Neural cell (in vitro differentiated cells): ENCODE measurements at regions not wholly inside any gene's neighbourhood (a gene's known extent, or its start where the extent isn't known, plus 50 kb on each side); places are given as distances from the start of the nearest gene placed in this dataset.

Experiments
- H2AFZ ChIP-seq: fragments of 200-600, 300-800 bp; sonication (generic), shearing (Covaris generic); 2 replicates; pipeline ENCODE4 v1.6.0; 2014; ENCODE audit warnings: low read depth, mild to moderate bottlenecking, antibody characterized with exemption, low read length, moderate library complexity
- H3F3A ChIP-seq: fragments of 200-600 bp; shearing (Covaris generic); 2 replicates; pipeline ENCODE4 v1.6.1; 2016; ENCODE audit warnings: mild to moderate bottlenecking, moderate library complexity, mixed read lengths, antibody characterized with exemption, low read length; ENCODE audit not compliant: insufficient read depth, poor library complexity, severe bottlenecking
- H3K27ac ChIP-seq: fragments of 200-600, 300-800 bp; sonication (generic), shearing (Covaris generic); 2 replicates; pipeline ENCODE4 v1.5.1; 2014; ENCODE audit warnings: mild to moderate bottlenecking, low read length, moderate library complexity
- H3K27me3 ChIP-seq: fragments of 300-800, 200-600 bp; sonication (generic), shearing (Covaris generic); 2 replicates; pipeline ENCODE4 v1.6.0; 2014; ENCODE audit warnings: mild to moderate bottlenecking, low read depth, low read length, moderate library complexity; ENCODE audit not compliant: insufficient read depth
- H3K36me3 ChIP-seq: fragments of 300-800, 200-600 bp; sonication (generic), shearing (Covaris generic); 2 replicates; pipeline ENCODE4 v1.5.1; 2014; ENCODE audit warnings: mild to moderate bottlenecking, antibody characterized with exemption, low read length, moderate library complexity; ENCODE audit not compliant: insufficient read depth
- H3K4me2 ChIP-seq: fragments of 300-800, 200-600 bp; sonication (generic), shearing (Covaris generic); 2 replicates; pipeline ENCODE4 v1.6.0; 2014; ENCODE audit warnings: mild to moderate bottlenecking, low read length
- H3K4me3 ChIP-seq: fragments of 300-800, 200-600 bp; sonication (generic), shearing (Covaris generic); 2 replicates; pipeline ENCODE4 v1.5.1; 2014; ENCODE audit warnings: mild to moderate bottlenecking, low read length, moderate library complexity
- H3K79me2 ChIP-seq: fragments of 200-600 bp; shearing (Covaris generic); replicated peaks from 2 replicates; pipeline ENCODE4 v1.6.0; 2014; ENCODE audit warnings: mild to moderate bottlenecking, low read length, moderate library complexity; ENCODE audit not compliant: insufficient read depth
- H3K9ac ChIP-seq: fragments of 300-800, 200-600 bp; sonication (generic), shearing (Covaris generic); 2 replicates; pipeline ENCODE4 v1.6.1; 2016; ENCODE audit warnings: mild to moderate bottlenecking, low read length, mixed read lengths
- H3K9me2 ChIP-seq: fragments of 200-600 bp; shearing (Covaris generic); 2 replicates; pipeline ENCODE4 v1.6.1; 2016; ENCODE audit warnings: mild to moderate bottlenecking, low read length, mixed read lengths; ENCODE audit not compliant: insufficient read depth
- H3K9me3 ChIP-seq: fragments of 200-600, 300-800 bp; sonication (generic), shearing (Covaris generic); 2 replicates; pipeline ENCODE4 v1.6.1; 2016; ENCODE audit warnings: mild to moderate bottlenecking, mixed run types, low read length, moderate library complexity, mixed read lengths
- H4K20me1 ChIP-seq: fragments of 200-600 bp; shearing (Covaris generic); 2 replicates; pipeline ENCODE4 v1.6.1; 2016; ENCODE audit warnings: mild to moderate bottlenecking, mixed run types; ENCODE audit not compliant: insufficient read depth
- EP300 ChIP-seq: fragments of 450-650 bp; conservative IDR thresholded peaks from 2 replicates; pipeline ENCODE4 v1.6.1; 2014; ENCODE audit warnings: antibody characterized with exemption, mild to moderate bottlenecking, moderate library complexity; ENCODE audit not compliant: poor library complexity, severe bottlenecking
- EZH2 ChIP-seq: fragments of 200-600, 300-800 bp; shearing (Covaris generic), sonication (generic); IDR thresholded peaks from 2 replicates; pipeline ENCODE4 v1.6.1; 2014; ENCODE audit warnings: antibody characterized with exemption, low read length, borderline replicate concordance, mild to moderate bottlenecking; ENCODE audit not compliant: insufficient read depth, poor library complexity, severe bottlenecking
- MXI1 ChIP-seq: fragments of 450-650 bp; conservative IDR thresholded peaks from 2 replicates; pipeline ENCODE4 v1.6.1; 2014; ENCODE audit warnings: antibody characterized with exemption, mild to moderate bottlenecking; ENCODE audit not compliant: poor library complexity, severe bottlenecking
- POLR2AphosphoS5 ChIP-seq: IDR thresholded peaks from 2 replicates; pipeline ENCODE4 v1.6.1; 2012
- RAD21 ChIP-seq: fragments of 450-650 bp; conservative IDR thresholded peaks from 2 replicates; pipeline ENCODE4 v1.6.1; 2014; ENCODE audit warnings: antibody characterized with exemption, mild to moderate bottlenecking, moderate library complexity
- SMC3 ChIP-seq: fragments of 450-650 bp; conservative IDR thresholded peaks from 2 replicates; pipeline ENCODE4 v1.6.1; 2014; ENCODE audit warnings: antibody characterized with exemption, mild to moderate bottlenecking, moderate library complexity; ENCODE audit not compliant: poor library complexity
- TAF1 ChIP-seq: IDR thresholded peaks from 2 replicates; pipeline ENCODE4 v1.6.1; 2012; ENCODE audit warnings: low read depth
- TF ChIP-seq, protein P1 (sequence below): fragments of 450-650 bp; IDR thresholded peaks from 2 replicates; pipeline ENCODE4 v1.5.1; 2014; ENCODE audit warnings: antibody characterized with exemption, mild to moderate bottlenecking, moderate library complexity; ENCODE audit not compliant: poor library complexity, severe bottlenecking
- TF ChIP-seq, protein P2 (sequence below): IDR thresholded peaks from 2 replicates; pipeline ENCODE4 v1.6.1; 2012; ENCODE audit warnings: borderline replicate concordance

DNA sequence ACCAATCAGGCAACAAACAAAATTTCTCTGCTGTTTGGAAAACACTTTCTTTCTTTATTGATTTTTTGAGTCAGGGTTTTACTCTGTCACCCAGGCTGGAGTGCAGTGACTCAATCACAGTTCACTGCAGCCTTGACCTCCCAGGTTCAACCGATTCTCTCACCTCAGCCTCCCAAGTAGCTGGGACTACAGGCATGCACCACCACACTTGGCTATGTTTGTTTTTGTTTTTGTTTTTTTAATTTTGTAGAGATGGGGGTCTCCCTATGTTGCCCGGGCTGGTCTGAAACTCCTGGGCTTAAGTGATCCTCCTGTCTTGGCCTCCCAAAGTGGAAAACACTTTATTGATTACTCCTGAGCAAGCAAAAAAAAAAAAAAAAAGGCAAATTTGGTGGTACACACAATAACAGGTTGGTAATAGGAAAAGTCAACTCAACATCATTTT lies 276.4 kb downstream of the SOX9 start:
- H3K9me2 ChIP-seq, result no peaks in the 10 kb centered on the region
- H3K9ac ChIP-seq, result no peak overlapping the region
- TF ChIP-seq MXI1 (no peak), EZH2 (no peak), RAD21 (no peak), POLR2AphosphoS5 (no peak), TAF1 (no peak), EP300 (no peak), SMC3 (no peak)
- TF ChIP-seq, protein P1, sequence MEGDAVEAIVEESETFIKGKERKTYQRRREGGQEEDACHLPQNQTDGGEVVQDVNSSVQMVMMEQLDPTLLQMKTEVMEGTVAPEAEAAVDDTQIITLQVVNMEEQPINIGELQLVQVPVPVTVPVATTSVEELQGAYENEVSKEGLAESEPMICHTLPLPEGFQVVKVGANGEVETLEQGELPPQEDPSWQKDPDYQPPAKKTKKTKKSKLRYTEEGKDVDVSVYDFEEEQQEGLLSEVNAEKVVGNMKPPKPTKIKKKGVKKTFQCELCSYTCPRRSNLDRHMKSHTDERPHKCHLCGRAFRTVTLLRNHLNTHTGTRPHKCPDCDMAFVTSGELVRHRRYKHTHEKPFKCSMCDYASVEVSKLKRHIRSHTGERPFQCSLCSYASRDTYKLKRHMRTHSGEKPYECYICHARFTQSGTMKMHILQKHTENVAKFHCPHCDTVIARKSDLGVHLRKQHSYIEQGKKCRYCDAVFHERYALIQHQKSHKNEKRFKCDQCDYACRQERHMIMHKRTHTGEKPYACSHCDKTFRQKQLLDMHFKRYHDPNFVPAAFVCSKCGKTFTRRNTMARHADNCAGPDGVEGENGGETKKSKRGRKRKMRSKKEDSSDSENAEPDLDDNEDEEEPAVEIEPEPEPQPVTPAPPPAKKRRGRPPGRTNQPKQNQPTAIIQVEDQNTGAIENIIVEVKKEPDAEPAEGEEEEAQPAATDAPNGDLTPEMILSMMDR, result no peak
- TF ChIP-seq, protein P2, sequence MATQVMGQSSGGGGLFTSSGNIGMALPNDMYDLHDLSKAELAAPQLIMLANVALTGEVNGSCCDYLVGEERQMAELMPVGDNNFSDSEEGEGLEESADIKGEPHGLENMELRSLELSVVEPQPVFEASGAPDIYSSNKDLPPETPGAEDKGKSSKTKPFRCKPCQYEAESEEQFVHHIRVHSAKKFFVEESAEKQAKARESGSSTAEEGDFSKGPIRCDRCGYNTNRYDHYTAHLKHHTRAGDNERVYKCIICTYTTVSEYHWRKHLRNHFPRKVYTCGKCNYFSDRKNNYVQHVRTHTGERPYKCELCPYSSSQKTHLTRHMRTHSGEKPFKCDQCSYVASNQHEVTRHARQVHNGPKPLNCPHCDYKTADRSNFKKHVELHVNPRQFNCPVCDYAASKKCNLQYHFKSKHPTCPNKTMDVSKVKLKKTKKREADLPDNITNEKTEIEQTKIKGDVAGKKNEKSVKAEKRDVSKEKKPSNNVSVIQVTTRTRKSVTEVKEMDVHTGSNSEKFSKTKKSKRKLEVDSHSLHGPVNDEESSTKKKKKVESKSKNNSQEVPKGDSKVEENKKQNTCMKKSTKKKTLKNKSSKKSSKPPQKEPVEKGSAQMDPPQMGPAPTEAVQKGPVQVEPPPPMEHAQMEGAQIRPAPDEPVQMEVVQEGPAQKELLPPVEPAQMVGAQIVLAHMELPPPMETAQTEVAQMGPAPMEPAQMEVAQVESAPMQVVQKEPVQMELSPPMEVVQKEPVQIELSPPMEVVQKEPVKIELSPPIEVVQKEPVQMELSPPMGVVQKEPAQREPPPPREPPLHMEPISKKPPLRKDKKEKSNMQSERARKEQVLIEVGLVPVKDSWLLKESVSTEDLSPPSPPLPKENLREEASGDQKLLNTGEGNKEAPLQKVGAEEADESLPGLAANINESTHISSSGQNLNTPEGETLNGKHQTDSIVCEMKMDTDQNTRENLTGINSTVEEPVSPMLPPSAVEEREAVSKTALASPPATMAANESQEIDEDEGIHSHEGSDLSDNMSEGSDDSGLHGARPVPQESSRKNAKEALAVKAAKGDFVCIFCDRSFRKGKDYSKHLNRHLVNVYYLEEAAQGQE, result no peak
- no peaks in the 10 kb centered on the region for H3F3A ChIP-seq
- H3K27ac ChIP-seq, result no peak overlapping the region
- no peaks in the 10 kb centered on the region for H3K9me3 ChIP-seq
- H2AFZ ChIP-seq, result no peak overlapping the region
- H4K20me1 ChIP-seq, result no peaks in the 10 kb centered on the region
- no peaks in the 10 kb centered on the region for H3K79me2 ChIP-seq
- H3K27me3 ChIP-seq, result no peaks in the 10 kb centered on the region
- no peaks in the 10 kb centered on the region for H3K36me3 ChIP-seq
- no peak overlapping the region for H3K4me3 ChIP-seq
- H3K4me2 ChIP-seq, result no peak overlapping the region

DNA sequence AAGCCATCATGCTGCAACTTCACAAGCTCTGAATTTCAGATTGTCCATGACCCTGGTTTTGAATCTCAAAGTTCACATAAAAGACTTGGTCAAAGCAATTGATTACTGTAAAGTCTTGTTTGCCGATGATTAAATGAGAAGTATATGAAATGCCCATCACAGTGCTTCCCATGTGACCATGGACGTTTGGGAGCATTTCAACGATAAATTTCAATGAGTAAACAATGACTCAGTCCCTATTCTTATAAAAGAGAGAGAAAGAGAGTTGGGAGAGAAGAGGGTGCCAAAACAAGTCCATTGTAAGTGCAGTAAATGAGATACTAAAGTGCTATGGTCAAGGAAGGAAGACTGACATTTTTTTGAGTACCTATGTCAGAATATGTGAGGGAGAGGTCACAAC lies 276.9 kb downstream of the SOX9 start:
- no peaks in the 10 kb centered on the region for H3F3A ChIP-seq
- H3K4me2 ChIP-seq, result no peak overlapping the region
- H3K36me3 ChIP-seq, result no peaks in the 10 kb centered on the region
- no peaks in the 10 kb centered on the region for H3K9me2 ChIP-seq
- H3K27ac ChIP-seq, result no peak overlapping the region
- H3K9ac ChIP-seq, result no peak overlapping the region
- H3K27me3 ChIP-seq, result no peaks in the 10 kb centered on the region
- no peaks in the 10 kb centered on the region for H3K79me2 ChIP-seq
- H2AFZ ChIP-seq, result no peak overlapping the region
- H4K20me1 ChIP-seq, result no peaks in the 10 kb centered on the region
- TF ChIP-seq POLR2AphosphoS5 (no peak), RAD21 (no peak), EZH2 (no peak), TAF1 (no peak), MXI1 (no peak), EP300 (no peak), SMC3 (no peak)
- TF ChIP-seq, protein P2, result no peak
- TF ChIP-seq, protein P1, result no peak
- H3K9me3 ChIP-seq, result no peaks in the 10 kb centered on the region
- H3K4me3 ChIP-seq, result no peak overlapping the region
